Tibial nerve (tissue), 4 donors: ENCODE measurements at regions not wholly inside any gene's neighbourhood (a gene's known extent, or its start where the extent isn't known, plus 50 kb on each side); places are given as distances from the start of the nearest gene placed in this dataset.

Experiments used
- DNase-seq, 2 donors: peaks; one replicate each; pipeline ENCODE4 v3.0.0-alpha.2; 2019; ENCODE audit warnings: low spot score in 2 of 2
- H3K27ac ChIP-seq, 4 donors: fragments of 200-600 bp; sonication (generic) in 3 of 4; one replicate each; pipeline ENCODE4 v1.5.1; 2017 to 2019; ENCODE audit warnings: mild to moderate bottlenecking in 1 of 4
- H3K27me3 ChIP-seq, 2 donors: fragments of 200-600 bp; sonication (generic) in 1 of 2; one replicate each; pipeline versions ENCODE4 v1.5.1 to v1.6.0; 2017 to 2019
- H3K36me3 ChIP-seq, 3 donors: fragments of 200-600 bp; sonication (generic); one replicate each; pipeline ENCODE4 v1.5.1; 2018 to 2019
- H3K4me1 ChIP-seq, 4 donors: fragments of 200-600 bp; sonication (generic) in 3 of 4; one replicate each; pipeline ENCODE4 v1.5.1; 2017 to 2019
- H3K4me3 ChIP-seq, 4 donors: fragments of 200-600 bp; sonication (generic) in 3 of 4; one replicate each; pipeline ENCODE4 v1.5.1; 2017 to 2019; ENCODE audit warnings: mild to moderate bottlenecking in 1 of 4, moderate library complexity in 1 of 4
- H3K9me3 ChIP-seq, 4 donors: fragments of 200-600 bp; sonication (generic) in 3 of 4; one replicate each; pipeline ENCODE4 v1.5.1; 2017 to 2019
- CTCF ChIP-seq, 5 experiments: fragments of 200-600 bp in 3 of 5; fragments of 450-650 bp in 2 of 5; sonication (generic) in 3 of 5; IDR thresholded peaks; one replicate each; pipeline ENCODE4 v1.5.1; 2016 to 2019; ENCODE audit warnings: antibody characterized with exemption in 5 of 5, mild to moderate bottlenecking in 3 of 5, moderate library complexity in 2 of 5
- EP300 ChIP-seq, 2 donors: sonication (generic); formaldehyde crosslinking; IDR thresholded peaks; one replicate each; pipeline ENCODE4 v1.6.1; 2017; ENCODE audit warnings: antibody characterized with exemption in 2 of 2, mild to moderate bottlenecking in 1 of 2
- POLR2A ChIP-seq, 2 donors: fragments of 450-650 bp; IDR thresholded peaks; one replicate each; pipeline ENCODE4 v1.6.1; 2017; ENCODE audit warnings: antibody characterized with exemption in 2 of 2, mild to moderate bottlenecking in 2 of 2, moderate library complexity in 2 of 2
- WGBS, 2 donors: methylation state at CpG; one replicate each; pipeline ENCODE4 v1.1.5; 2018; 5-methylcytosine and 5-hydroxymethylcytosine counted together

GRCh38 chr5:32880796-32881195 lies 169.7 kb downstream of the NPR3 start:
- Histone ChIP-seq H3K27ac (no peak overlapping the region), H3K27me3 (no peaks in the 10 kb centered on the region), H3K4me3 (no peak overlapping the region), H3K9me3 (peaks cover 0 to 37% (median 7%) of the 10 kb centered on the region in 4 donors), H3K36me3 (no peaks in the 10 kb centered on the region), H3K4me1 (no peaks in the 10 kb centered on the region)
- TF ChIP-seq EP300 (IDR thresholded peaks at IDR 0.05), result no peak
- DNase-seq, result no peak
- WGBS, 2 donors, result 57 to 60% methylated on average over 3 of the region's 3 CpGs

- Histone ChIP-seq H3K27ac (no peak overlapping the region), H3K27me3 (no peaks in the 10 kb centered on the region), H3K4me3 (no peak overlapping the region), H3K9me3 (peaks cover 0 to 17% (median 3%) of the 10 kb centered on the region in 4 donors), H3K4me1 (no peaks in the 10 kb centered on the region), H3K36me3 (no peaks in the 10 kb centered on the region)
- TF ChIP-seq EP300 (IDR thresholded peaks at IDR 0.05) (no peak), CTCF (IDR thresholded peaks at IDR 0.05) (no peak), POLR2A (IDR thresholded peaks at IDR 0.05) (no peak)
- 51 to 53% methylated on average over 2 of the region's 2 CpGs for WGBS, 2 donors
- no peak for DNase-seq
Measured at GRCh38 chr5:32887390-32887789, 176.3 kb downstream of the NPR3 start.

DNA sequence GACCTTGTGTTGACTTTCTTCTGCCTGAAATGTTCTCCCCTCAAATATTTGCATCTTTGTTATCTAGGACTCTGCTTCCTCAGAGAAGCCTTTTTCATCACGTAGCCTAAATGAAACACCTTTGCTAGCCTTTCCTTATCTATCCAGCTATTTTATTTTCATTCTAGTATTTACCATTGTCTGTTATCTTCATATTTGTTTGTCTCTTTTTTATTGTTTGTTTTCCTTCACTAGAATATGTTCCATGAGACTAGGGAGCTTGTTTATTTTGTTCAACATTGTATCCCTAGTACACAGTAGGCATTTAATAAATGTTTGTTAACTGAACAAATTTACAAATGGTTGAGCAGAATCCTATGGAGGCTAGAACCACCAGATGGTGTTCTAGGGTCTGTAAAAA lies 178.0 kb downstream of the NPR3 start:
- 19 to 49% methylated on average over 1 of the region's 1 CpG for WGBS, 2 donors
- H3K9me3 ChIP-seq, result peaks cover 0 to 9% (median 0%) of the 10 kb centered on the region in 4 donors
- DNase-seq, result no peak

GRCh38 chr5:32903613-32904012 lies 192.5 kb downstream of the NPR3 start:
- no peaks in the 10 kb centered on the region for H3K27me3 ChIP-seq
- H3K27ac ChIP-seq, result no peak overlapping the region
- 31% methylated on average over 2 of the region's 2 CpGs for WGBS, 2 donors
- no peak overlapping the region for H3K4me3 ChIP-seq
- no peaks in the 10 kb centered on the region for H3K36me3 ChIP-seq
- H3K4me1 ChIP-seq, result no peaks in the 10 kb centered on the region
- TF ChIP-seq CTCF (IDR thresholded peaks at IDR 0.05), result no peak
- TF ChIP-seq POLR2A (IDR thresholded peaks at IDR 0.05), result no peak
- no peak for DNase-seq
- peaks cover 0 to 7% (median 0%) of the 10 kb centered on the region in 4 donors for H3K9me3 ChIP-seq

More for the DNA sequence above, 178.0 kb downstream of the NPR3 start:
- Histone ChIP-seq H3K36me3 (no peaks in the 10 kb centered on the region), H3K27me3 (no peaks in the 10 kb centered on the region), H3K4me3 (no peak overlapping the region), H3K4me1 (no peaks in the 10 kb centered on the region), H3K27ac (no peak overlapping the region)
- no peak for TF ChIP-seq CTCF (IDR thresholded peaks at IDR 0.05)
- TF ChIP-seq EP300 (IDR thresholded peaks at IDR 0.05), result no peak
- TF ChIP-seq POLR2A (IDR thresholded peaks at IDR 0.05), result no peak

- DNase-seq, result no peak
- Histone ChIP-seq H3K36me3 (no peaks in the 10 kb centered on the region), H3K27ac (no peak overlapping the region), H3K27me3 (no peaks in the 10 kb centered on the region), H3K4me1 (no peaks in the 10 kb centered on the region), H3K9me3 (no peaks in the 10 kb centered on the region), H3K4me3 (no peak overlapping the region)
- TF ChIP-seq EP300 (IDR thresholded peaks at IDR 0.05) (no peak), CTCF (IDR thresholded peaks at IDR 0.05) (no peak), POLR2A (IDR thresholded peaks at IDR 0.05) (no peak)
- 19 to 65% methylated on average over 2 of the region's 2 CpGs for WGBS, 2 donors
Measured at GRCh38 chr5:32908641-32909040, 197.5 kb downstream of the NPR3 start.

DNA sequence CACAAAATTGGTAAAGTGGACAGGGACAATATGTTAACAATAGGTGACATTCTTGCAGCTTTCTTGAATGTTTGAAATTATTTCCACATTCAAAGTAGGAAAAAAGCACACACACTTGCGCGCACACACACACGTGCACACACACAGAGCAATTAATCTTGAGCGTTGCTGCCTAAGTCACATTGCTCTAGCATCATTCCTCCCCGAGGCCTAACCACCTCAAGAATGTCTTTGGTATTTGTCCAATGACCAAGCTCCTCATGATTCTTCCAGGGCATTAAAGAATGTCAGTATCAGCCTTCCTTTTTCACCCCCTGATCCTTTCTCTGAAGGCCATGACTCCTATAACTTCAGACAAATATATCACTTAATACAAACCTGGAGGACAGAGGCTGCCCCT lies 198.1 kb downstream of the NPR3 start:
- Histone ChIP-seq H3K4me3 (no peak overlapping the region), H3K27ac (no peak overlapping the region), H3K9me3 (no peaks in the 10 kb centered on the region), H3K36me3 (no peaks in the 10 kb centered on the region), H3K4me1 (no peaks in the 10 kb centered on the region), H3K27me3 (no peaks in the 10 kb centered on the region)
- TF ChIP-seq EP300 (IDR thresholded peaks at IDR 0.05) (no peak), POLR2A (IDR thresholded peaks at IDR 0.05) (no peak), CTCF (IDR thresholded peaks at IDR 0.05) (no peak)
- WGBS, 2 donors, result 71 to 74% methylated on average over 5 of the region's 5 CpGs
- no peak for DNase-seq
